ENCODE measurements at regions not wholly inside any gene's neighbourhood (a gene's known extent, or its start where the extent isn't known, plus 50 kb on each side); places are given as distances from the start of the nearest gene placed in this dataset.

GRCh38 chr4:125772680-125773079 is 457.9 kb downstream of the FAT4 start:
- DNase-seq: no peak
- no CpG with 5 or more reads among the region's 1 CpG for WGBS (ENCODE audit: insufficient coverage)

GRCh38 chr4:125773502-125773901 is 458.7 kb downstream of the FAT4 start:
- no peak overlapping the region for H3K27ac ChIP-seq (ENCODE audit: low read length)
- no CpG with 5 or more reads among the region's 1 CpG for WGBS (ENCODE audit: insufficient coverage)
- H3K36me3 ChIP-seq (ENCODE audit: control insufficient read depth, insufficient read depth, low read length): no peaks in the 10 kb centered on the region
- H3K4me3 ChIP-seq (ENCODE audit: low read length): no peak overlapping the region
- no peaks in the 10 kb centered on the region for H3K27me3 ChIP-seq (ENCODE audit: control insufficient read depth, insufficient read depth, low read length)
- H3K4me1 ChIP-seq (ENCODE audit: control insufficient read depth, insufficient read depth, low read length): no peaks in the 10 kb centered on the region
- DNase-seq: no peak
- peaks cover 9% of the 10 kb centered on the region for H3K9me3 ChIP-seq (replicated peaks; ENCODE audit: control insufficient read depth, low read depth, low read length)

More at GRCh38 chr4:125772680-125773079, 457.9 kb downstream of the FAT4 start:
- Histone ChIP-seq H3K4me1 (ENCODE audit: control insufficient read depth, insufficient read depth, low read length) (no peaks in the 10 kb centered on the region), H3K27ac (ENCODE audit: low read length) (no peak overlapping the region), H3K36me3 (ENCODE audit: control insufficient read depth, insufficient read depth, low read length) (no peaks in the 10 kb centered on the region), H3K9me3 (replicated peaks; ENCODE audit: control insufficient read depth, low read depth, low read length) (peaks cover 9% of the 10 kb centered on the region), H3K4me3 (ENCODE audit: low read length) (no peak overlapping the region), H3K27me3 (ENCODE audit: control insufficient read depth, insufficient read depth, low read length) (no peaks in the 10 kb centered on the region)

GRCh38 chr4:125773931-125774330 is 459.2 kb downstream of the FAT4 start:
- Histone ChIP-seq H3K4me1 (ENCODE audit: control insufficient read depth, insufficient read depth, low read length) (no peaks in the 10 kb centered on the region), H3K36me3 (ENCODE audit: control insufficient read depth, insufficient read depth, low read length) (no peaks in the 10 kb centered on the region), H3K27ac (ENCODE audit: low read length) (no peak overlapping the region), H3K9me3 (replicated peaks; ENCODE audit: control insufficient read depth, low read depth, low read length) (peaks cover 9% of the 10 kb centered on the region), H3K27me3 (ENCODE audit: control insufficient read depth, insufficient read depth, low read length) (no peaks in the 10 kb centered on the region), H3K4me3 (ENCODE audit: low read length) (no peak overlapping the region)
- peak; percentile 85 for DNase-seq
- 27% methylated on average over 1 of the region's 2 CpGs for WGBS (ENCODE audit: insufficient coverage)

- Histone ChIP-seq H3K4me1 (ENCODE audit: control insufficient read depth, insufficient read depth, low read length) (no peaks in the 10 kb centered on the region), H3K9me3 (replicated peaks; ENCODE audit: control insufficient read depth, low read depth, low read length) (peaks cover 9% of the 10 kb centered on the region), H3K36me3 (ENCODE audit: control insufficient read depth, insufficient read depth, low read length) (no peaks in the 10 kb centered on the region), H3K27ac (ENCODE audit: low read length) (no peak overlapping the region), H3K27me3 (ENCODE audit: control insufficient read depth, insufficient read depth, low read length) (no peaks in the 10 kb centered on the region), H3K4me3 (ENCODE audit: low read length) (no peak overlapping the region)
- DNase-seq: no peak
- WGBS (ENCODE audit: insufficient coverage): 75% methylated on average over 2 of the region's 4 CpGs
Measured at GRCh38 chr4:125776146-125776545, 461.4 kb downstream of the FAT4 start.

- no peak overlapping the region for H3K4me3 ChIP-seq (ENCODE audit: low read length)
- no peak for DNase-seq
- peaks cover 9% of the 10 kb centered on the region for H3K9me3 ChIP-seq (replicated peaks; ENCODE audit: control insufficient read depth, low read depth, low read length)
- no peaks in the 10 kb centered on the region for H3K36me3 ChIP-seq (ENCODE audit: control insufficient read depth, insufficient read depth, low read length)
- H3K27ac ChIP-seq (ENCODE audit: low read length): no peak overlapping the region
- H3K4me1 ChIP-seq (ENCODE audit: control insufficient read depth, insufficient read depth, low read length): no peaks in the 10 kb centered on the region
- H3K27me3 ChIP-seq (ENCODE audit: control insufficient read depth, insufficient read depth, low read length): no peaks in the 10 kb centered on the region
Measured at GRCh38 chr4:125780164-125780563, 465.4 kb downstream of the FAT4 start.

- no peak for DNase-seq
Measured at GRCh38 chr4:125780747-125781146, 466.0 kb downstream of the FAT4 start.

GRCh38 chr4:125781651-125782050 is 466.9 kb downstream of the FAT4 start:
- no CpG with 5 or more reads among the region's 4 CpGs for WGBS (ENCODE audit: insufficient coverage)
- no peak for DNase-seq
- Histone ChIP-seq H3K4me3 (ENCODE audit: low read length) (no peak overlapping the region), H3K27me3 (ENCODE audit: control insufficient read depth, insufficient read depth, low read length) (no peaks in the 10 kb centered on the region), H3K27ac (ENCODE audit: low read length) (no peak overlapping the region), H3K4me1 (ENCODE audit: control insufficient read depth, insufficient read depth, low read length) (no peaks in the 10 kb centered on the region), H3K36me3 (ENCODE audit: control insufficient read depth, insufficient read depth, low read length) (no peaks in the 10 kb centered on the region), H3K9me3 (replicated peaks; ENCODE audit: control insufficient read depth, low read depth, low read length) (peaks cover 1% of the 10 kb centered on the region)

More at GRCh38 chr4:125780747-125781146, 466.0 kb downstream of the FAT4 start:
- no peaks in the 10 kb centered on the region for H3K36me3 ChIP-seq (ENCODE audit: control insufficient read depth, insufficient read depth, low read length)
- peaks cover 9% of the 10 kb centered on the region for H3K9me3 ChIP-seq (replicated peaks; ENCODE audit: control insufficient read depth, low read depth, low read length)
- no peak overlapping the region for H3K27ac ChIP-seq (ENCODE audit: low read length)
- WGBS (ENCODE audit: insufficient coverage): no CpG with 5 or more reads among the region's 3 CpGs
- no peak overlapping the region for H3K4me3 ChIP-seq (ENCODE audit: low read length)
- no peaks in the 10 kb centered on the region for H3K4me1 ChIP-seq (ENCODE audit: control insufficient read depth, insufficient read depth, low read length)
- H3K27me3 ChIP-seq (ENCODE audit: control insufficient read depth, insufficient read depth, low read length): no peaks in the 10 kb centered on the region

- no peaks in the 10 kb centered on the region for H3K9me3 ChIP-seq (replicated peaks; ENCODE audit: control insufficient read depth, low read depth, low read length)
- no peaks in the 10 kb centered on the region for H3K4me1 ChIP-seq (ENCODE audit: control insufficient read depth, insufficient read depth, low read length)
- no peaks in the 10 kb centered on the region for H3K36me3 ChIP-seq (ENCODE audit: control insufficient read depth, insufficient read depth, low read length)
- H3K27ac ChIP-seq (ENCODE audit: low read length): no peak overlapping the region
- H3K4me3 ChIP-seq (ENCODE audit: low read length): no peak overlapping the region
- DNase-seq: no peak
- no peaks in the 10 kb centered on the region for H3K27me3 ChIP-seq (ENCODE audit: control insufficient read depth, insufficient read depth, low read length)
Measured at GRCh38 chr4:125784741-125785140, 470.0 kb downstream of the FAT4 start.

- Histone ChIP-seq H3K4me1 (ENCODE audit: control insufficient read depth, insufficient read depth, low read length) (no peaks in the 10 kb centered on the region), H3K27ac (ENCODE audit: low read length) (no peak overlapping the region), H3K4me3 (ENCODE audit: low read length) (no peak overlapping the region), H3K27me3 (ENCODE audit: control insufficient read depth, insufficient read depth, low read length) (no peaks in the 10 kb centered on the region), H3K36me3 (ENCODE audit: control insufficient read depth, insufficient read depth, low read length) (no peaks in the 10 kb centered on the region), H3K9me3 (replicated peaks; ENCODE audit: control insufficient read depth, low read depth, low read length) (no peaks in the 10 kb centered on the region)
- peak; percentile 42 for DNase-seq
Measured at GRCh38 chr4:125787707-125788106, 473.0 kb downstream of the FAT4 start.

GRCh38 chr4:125789023-125789422 is 474.3 kb downstream of the FAT4 start:
- H3K27ac ChIP-seq (ENCODE audit: low read length): no peak overlapping the region
- H3K27me3 ChIP-seq (ENCODE audit: control insufficient read depth, insufficient read depth, low read length): no peaks in the 10 kb centered on the region
- H3K36me3 ChIP-seq (ENCODE audit: control insufficient read depth, insufficient read depth, low read length): no peaks in the 10 kb centered on the region
- DNase-seq: peak; percentile 65
- H3K4me3 ChIP-seq (ENCODE audit: low read length): no peak overlapping the region
- H3K4me1 ChIP-seq (ENCODE audit: control insufficient read depth, insufficient read depth, low read length): no peaks in the 10 kb centered on the region
- no peaks in the 10 kb centered on the region for H3K9me3 ChIP-seq (replicated peaks; ENCODE audit: control insufficient read depth, low read depth, low read length)

- no peaks in the 10 kb centered on the region for H3K9me3 ChIP-seq (replicated peaks; ENCODE audit: control insufficient read depth, low read depth, low read length)
- H3K27ac ChIP-seq (ENCODE audit: low read length): no peak overlapping the region
- no CpG with 5 or more reads among the region's 2 CpGs for WGBS (ENCODE audit: insufficient coverage)
- no peak overlapping the region for H3K4me3 ChIP-seq (ENCODE audit: low read length)
- no peaks in the 10 kb centered on the region for H3K4me1 ChIP-seq (ENCODE audit: control insufficient read depth, insufficient read depth, low read length)
- DNase-seq: peak; percentile 15
- H3K36me3 ChIP-seq (ENCODE audit: control insufficient read depth, insufficient read depth, low read length): no peaks in the 10 kb centered on the region
- no peaks in the 10 kb centered on the region for H3K27me3 ChIP-seq (ENCODE audit: control insufficient read depth, insufficient read depth, low read length)
Measured at GRCh38 chr4:125791896-125792295, 477.1 kb downstream of the FAT4 start.
